ENCODE measurements at regions not wholly inside any gene's neighbourhood (a gene's known extent, or its start where the extent isn't known, plus 50 kb on each side); places are given as distances from the start of the nearest gene placed in this dataset.

DNA sequence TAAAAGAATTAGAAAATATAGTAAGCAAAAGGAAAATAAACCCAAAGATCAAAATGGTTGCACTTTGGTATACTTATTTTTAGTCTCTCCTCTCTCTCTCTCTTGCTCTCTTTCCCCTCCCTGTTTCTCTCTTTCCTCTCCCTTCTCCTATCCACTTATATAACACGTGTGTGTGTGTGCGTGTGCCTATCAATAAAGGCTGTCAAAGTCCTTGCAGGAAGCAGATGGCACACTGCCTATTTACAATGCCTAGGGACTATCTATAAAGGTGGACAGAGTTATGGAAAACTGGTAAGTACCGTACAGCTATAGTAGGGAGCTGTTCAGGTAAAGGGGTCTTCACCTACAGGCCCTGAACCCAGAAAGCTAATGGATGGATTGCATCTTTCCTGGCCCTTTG is 161.6 kb downstream of the SQOR start (continued):
- TF ChIP-seq, protein P1, sequence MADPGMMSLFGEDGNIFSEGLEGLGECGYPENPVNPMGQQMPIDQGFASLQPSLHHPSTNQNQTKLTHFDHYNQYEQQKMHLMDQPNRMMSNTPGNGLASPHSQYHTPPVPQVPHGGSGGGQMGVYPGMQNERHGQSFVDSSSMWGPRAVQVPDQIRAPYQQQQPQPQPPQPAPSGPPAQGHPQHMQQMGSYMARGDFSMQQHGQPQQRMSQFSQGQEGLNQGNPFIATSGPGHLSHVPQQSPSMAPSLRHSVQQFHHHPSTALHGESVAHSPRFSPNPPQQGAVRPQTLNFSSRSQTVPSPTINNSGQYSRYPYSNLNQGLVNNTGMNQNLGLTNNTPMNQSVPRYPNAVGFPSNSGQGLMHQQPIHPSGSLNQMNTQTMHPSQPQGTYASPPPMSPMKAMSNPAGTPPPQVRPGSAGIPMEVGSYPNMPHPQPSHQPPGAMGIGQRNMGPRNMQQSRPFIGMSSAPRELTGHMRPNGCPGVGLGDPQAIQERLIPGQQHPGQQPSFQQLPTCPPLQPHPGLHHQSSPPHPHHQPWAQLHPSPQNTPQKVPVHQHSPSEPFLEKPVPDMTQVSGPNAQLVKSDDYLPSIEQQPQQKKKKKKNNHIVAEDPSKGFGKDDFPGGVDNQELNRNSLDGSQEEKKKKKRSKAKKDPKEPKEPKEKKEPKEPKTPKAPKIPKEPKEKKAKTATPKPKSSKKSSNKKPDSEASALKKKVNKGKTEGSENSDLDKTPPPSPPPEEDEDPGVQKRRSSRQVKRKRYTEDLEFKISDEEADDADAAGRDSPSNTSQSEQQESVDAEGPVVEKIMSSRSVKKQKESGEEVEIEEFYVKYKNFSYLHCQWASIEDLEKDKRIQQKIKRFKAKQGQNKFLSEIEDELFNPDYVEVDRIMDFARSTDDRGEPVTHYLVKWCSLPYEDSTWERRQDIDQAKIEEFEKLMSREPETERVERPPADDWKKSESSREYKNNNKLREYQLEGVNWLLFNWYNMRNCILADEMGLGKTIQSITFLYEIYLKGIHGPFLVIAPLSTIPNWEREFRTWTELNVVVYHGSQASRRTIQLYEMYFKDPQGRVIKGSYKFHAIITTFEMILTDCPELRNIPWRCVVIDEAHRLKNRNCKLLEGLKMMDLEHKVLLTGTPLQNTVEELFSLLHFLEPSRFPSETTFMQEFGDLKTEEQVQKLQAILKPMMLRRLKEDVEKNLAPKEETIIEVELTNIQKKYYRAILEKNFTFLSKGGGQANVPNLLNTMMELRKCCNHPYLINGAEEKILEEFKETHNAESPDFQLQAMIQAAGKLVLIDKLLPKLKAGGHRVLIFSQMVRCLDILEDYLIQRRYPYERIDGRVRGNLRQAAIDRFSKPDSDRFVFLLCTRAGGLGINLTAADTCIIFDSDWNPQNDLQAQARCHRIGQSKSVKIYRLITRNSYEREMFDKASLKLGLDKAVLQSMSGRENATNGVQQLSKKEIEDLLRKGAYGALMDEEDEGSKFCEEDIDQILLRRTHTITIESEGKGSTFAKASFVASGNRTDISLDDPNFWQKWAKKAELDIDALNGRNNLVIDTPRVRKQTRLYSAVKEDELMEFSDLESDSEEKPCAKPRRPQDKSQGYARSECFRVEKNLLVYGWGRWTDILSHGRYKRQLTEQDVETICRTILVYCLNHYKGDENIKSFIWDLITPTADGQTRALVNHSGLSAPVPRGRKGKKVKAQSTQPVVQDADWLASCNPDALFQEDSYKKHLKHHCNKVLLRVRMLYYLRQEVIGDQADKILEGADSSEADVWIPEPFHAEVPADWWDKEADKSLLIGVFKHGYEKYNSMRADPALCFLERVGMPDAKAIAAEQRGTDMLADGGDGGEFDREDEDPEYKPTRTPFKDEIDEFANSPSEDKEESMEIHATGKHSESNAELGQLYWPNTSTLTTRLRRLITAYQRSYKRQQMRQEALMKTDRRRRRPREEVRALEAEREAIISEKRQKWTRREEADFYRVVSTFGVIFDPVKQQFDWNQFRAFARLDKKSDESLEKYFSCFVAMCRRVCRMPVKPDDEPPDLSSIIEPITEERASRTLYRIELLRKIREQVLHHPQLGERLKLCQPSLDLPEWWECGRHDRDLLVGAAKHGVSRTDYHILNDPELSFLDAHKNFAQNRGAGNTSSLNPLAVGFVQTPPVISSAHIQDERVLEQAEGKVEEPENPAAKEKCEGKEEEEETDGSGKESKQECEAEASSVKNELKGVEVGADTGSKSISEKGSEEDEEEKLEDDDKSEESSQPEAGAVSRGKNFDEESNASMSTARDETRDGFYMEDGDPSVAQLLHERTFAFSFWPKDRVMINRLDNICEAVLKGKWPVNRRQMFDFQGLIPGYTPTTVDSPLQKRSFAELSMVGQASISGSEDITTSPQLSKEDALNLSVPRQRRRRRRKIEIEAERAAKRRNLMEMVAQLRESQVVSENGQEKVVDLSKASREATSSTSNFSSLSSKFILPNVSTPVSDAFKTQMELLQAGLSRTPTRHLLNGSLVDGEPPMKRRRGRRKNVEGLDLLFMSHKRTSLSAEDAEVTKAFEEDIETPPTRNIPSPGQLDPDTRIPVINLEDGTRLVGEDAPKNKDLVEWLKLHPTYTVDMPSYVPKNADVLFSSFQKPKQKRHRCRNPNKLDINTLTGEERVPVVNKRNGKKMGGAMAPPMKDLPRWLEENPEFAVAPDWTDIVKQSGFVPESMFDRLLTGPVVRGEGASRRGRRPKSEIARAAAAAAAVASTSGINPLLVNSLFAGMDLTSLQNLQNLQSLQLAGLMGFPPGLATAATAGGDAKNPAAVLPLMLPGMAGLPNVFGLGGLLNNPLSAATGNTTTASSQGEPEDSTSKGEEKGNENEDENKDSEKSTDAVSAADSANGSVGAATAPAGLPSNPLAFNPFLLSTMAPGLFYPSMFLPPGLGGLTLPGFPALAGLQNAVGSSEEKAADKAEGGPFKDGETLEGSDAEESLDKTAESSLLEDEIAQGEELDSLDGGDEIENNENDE (IDR thresholded peaks at IDR 0.05; ENCODE audit: insufficient replicate concordance, low read length), result no peak
- TF ChIP-seq EGR1 (IDR thresholded peaks at IDR 0.05; ENCODE audit: borderline replicate concordance, low read depth, low read length) (no peak), TEAD4 (IDR thresholded peaks at IDR 0.05; ENCODE audit: low read depth, low read length) (no peak), SIN3A (conservative IDR thresholded peaks at IDR 0.05 in 1 of 2, IDR thresholded peaks at IDR 0.05 in 1 of 2; ENCODE audit: low read depth in 1 of 2, low read length in 2 of 2) (no peak), CHD1 (IDR thresholded peaks at IDR 0.05; ENCODE audit: low read depth, low read length) (no peak), EZH2 (IDR thresholded peaks at IDR 0.05; ENCODE audit: low read depth, low read length, severe bottlenecking) (no peak), POLR2AphosphoS5 (IDR thresholded peaks at IDR 0.05; ENCODE audit: low read depth, low read length) (no peak), MAFK (IDR thresholded peaks at IDR 0.05; ENCODE audit: low read depth, low read length) (no peak), JUND (IDR thresholded peaks at IDR 0.05; ENCODE audit: low read length) (no peak), NRF1 (IDR thresholded peaks at IDR 0.05; ENCODE audit: low read depth, low read length) (no peak), RBBP5 (IDR thresholded peaks at IDR 0.05; ENCODE audit: borderline replicate concordance, low read depth, low read length) (no peak)
- TF ChIP-seq, protein P2, sequence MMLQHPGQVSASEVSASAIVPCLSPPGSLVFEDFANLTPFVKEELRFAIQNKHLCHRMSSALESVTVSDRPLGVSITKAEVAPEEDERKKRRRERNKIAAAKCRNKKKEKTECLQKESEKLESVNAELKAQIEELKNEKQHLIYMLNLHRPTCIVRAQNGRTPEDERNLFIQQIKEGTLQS (IDR thresholded peaks at IDR 0.05; ENCODE audit: insufficient read depth, low read depth, low read length), result no peak

Data from H1 (cell line).